CD14-positive monocyte (primary cell): ENCODE measurements at regions not wholly inside any gene's neighbourhood (a gene's known extent, or its start where the extent isn't known, plus 50 kb on each side); places are given as distances from the start of the nearest gene placed in this dataset.

Source experiments
- DNase-seq, 3 donors: peaks; one replicate each; pipeline ENCODE4 v3.0.0-alpha.2; 2011 to 2022
- H2AFZ ChIP-seq: 2 replicates; pipeline ENCODE4 v1.6.0; 2012; ENCODE audit warnings: mild to moderate bottlenecking, low read depth, low read length, inconsistent platforms; ENCODE audit not compliant: insufficient read depth, poor library complexity, severe bottlenecking
- H3K27ac ChIP-seq, 2 donors: 1 replicate in 1 of 2; 2 replicates in 1 of 2; pipeline ENCODE4 v1.5.1; 2012 to 2013; ENCODE audit warnings: low read length in 2 of 2, control low read depth in 1 of 2, inconsistent platforms in 1 of 2, low read depth in 1 of 2, mild to moderate bottlenecking in 1 of 2
- H3K27me3 ChIP-seq, 2 donors: one replicate each; pipeline versions ENCODE4 v1.6.0 to v1.6.1; 2011 to 2013; ENCODE audit warnings: low read length in 2 of 2; ENCODE audit not compliant: control insufficient read depth in 2 of 2, insufficient read depth in 2 of 2
- H3K36me3 ChIP-seq, 2 donors: replicated peaks in 1 of 2; 1 replicate in 1 of 2; 2 replicates in 1 of 2; pipeline versions ENCODE4 v1.5.1 to v1.6.1; 2012 to 2013; ENCODE audit warnings: low read length in 2 of 2, control low read depth in 1 of 2, inconsistent platforms in 1 of 2, mild to moderate bottlenecking in 1 of 2; ENCODE audit not compliant: insufficient read depth in 2 of 2, control insufficient read depth in 1 of 2
- H3K4me1 ChIP-seq, 2 donors: 1 replicate in 1 of 2; 2 replicates in 1 of 2; pipeline versions ENCODE4 v1.5.1 to v1.6.1; 2012 to 2013; ENCODE audit warnings: low read length in 2 of 2, control low read depth in 1 of 2, inconsistent platforms in 1 of 2, mild to moderate bottlenecking in 1 of 2, moderate library complexity in 1 of 2; ENCODE audit not compliant: insufficient read depth in 2 of 2, control insufficient read depth in 1 of 2
- H3K4me2 ChIP-seq: replicated peaks from 2 replicates; pipeline ENCODE3; 2012; ENCODE audit warnings: low read length, moderate library complexity, mild to moderate bottlenecking; ENCODE audit not compliant: poor library complexity, severe bottlenecking; ENCODE audit errors: extremely low read depth
- H3K4me3 ChIP-seq, 3 experiments: fragments of 200-600 bp in 1 of 3; sonication (generic) in 1 of 3; replicated peaks in 1 of 3; 1 replicate in 2 of 3; 2 replicates in 1 of 3; pipeline ENCODE4 v1.5.1; 2011 to 2013; ENCODE audit warnings: low read length in 3 of 3, mild to moderate bottlenecking in 3 of 3, control low read depth in 2 of 3, low read depth in 2 of 3, inconsistent platforms in 1 of 3, moderate library complexity in 1 of 3
- H3K79me2 ChIP-seq: 2 replicates; pipeline ENCODE4 v1.6.0; 2012; ENCODE audit warnings: mild to moderate bottlenecking, control low read depth, inconsistent platforms, low read length, moderate library complexity; ENCODE audit not compliant: insufficient read depth
- H3K9ac ChIP-seq: 2 replicates; pipeline ENCODE4 v1.6.0; 2017; ENCODE audit warnings: low read length, mild to moderate bottlenecking; ENCODE audit not compliant: insufficient read depth, poor library complexity, severe bottlenecking
- H3K9me3 ChIP-seq, 2 donors: replicated peaks in 1 of 2; 1 replicate in 1 of 2; 2 replicates in 1 of 2; pipeline versions ENCODE4 v1.5.1 to v1.6.1; 2012 to 2013; ENCODE audit warnings: low read length in 2 of 2, control low read depth in 1 of 2; ENCODE audit not compliant: control insufficient read depth in 1 of 2, insufficient read depth in 1 of 2
- H4K20me1 ChIP-seq: 2 replicates; pipeline ENCODE4 v1.6.0; 2012; ENCODE audit warnings: mild to moderate bottlenecking, low read length, control low read depth, moderate library complexity; ENCODE audit not compliant: insufficient read depth
- H3K27ac Mint-ChIP-seq, 7 donors: one replicate each; pipeline ENCODE4 v1.8.0; 2020; ENCODE audit warnings: mild to moderate bottlenecking in 7 of 7, mixed read lengths in 7 of 7, moderate library complexity in 6 of 7, inconsistent platforms in 2 of 7
- H3K27me3 Mint-ChIP-seq, 3 donors: one replicate each; pipeline ENCODE4 v1.8.0; 2021 to 2022; ENCODE audit warnings: low read depth in 3 of 3, mild to moderate bottlenecking in 3 of 3, mixed read lengths in 3 of 3, moderate library complexity in 3 of 3, inconsistent platforms in 1 of 3
- H3K36me3 Mint-ChIP-seq, 2 donors: one replicate each; pipeline ENCODE4 v1.8.0; 2020; ENCODE audit warnings: mixed read lengths in 2 of 2, inconsistent platforms in 1 of 2, mild to moderate bottlenecking in 1 of 2
- H3K4me1 Mint-ChIP-seq: one replicate; pipeline ENCODE4 v1.8.0; 2020; ENCODE audit warnings: mild to moderate bottlenecking, mixed read lengths
- H3K4me3 Mint-ChIP-seq, 2 donors: one replicate each; pipeline ENCODE4 v1.8.0; 2020; ENCODE audit warnings: mild to moderate bottlenecking in 2 of 2, mixed read lengths in 2 of 2, moderate library complexity in 1 of 2
- H3K9me3 Mint-ChIP-seq, 7 donors: one replicate each; pipeline ENCODE4 v1.8.0; 2020 to 2022; ENCODE audit warnings: mixed read lengths in 7 of 7, mild to moderate bottlenecking in 6 of 7, moderate library complexity in 6 of 7, inconsistent platforms in 2 of 7
- WGBS: methylation state at CpG from one replicate; pipeline ENCODE4 v1.1.5; 2013; ENCODE audit warnings: missing lambda C conversion rate; ENCODE audit not compliant: insufficient coverage; 5-methylcytosine and 5-hydroxymethylcytosine counted together
- intact Hi-C, 2 donors: fragments of 100-400 bp; cut with micrococcal nuclease; formaldehyde crosslinking; loops; one replicate each; pipeline versions ENCODE4 v1.15.0 to v1.15.1; 2023
- TF ChIP-seq, protein P1 (sequence below): fragments of 200-600 bp; IDR thresholded peaks from one replicate; pipeline ENCODE4 v1.8.0; 2022; ENCODE audit warnings: antibody characterized with exemption, mild to moderate bottlenecking

DNA sequence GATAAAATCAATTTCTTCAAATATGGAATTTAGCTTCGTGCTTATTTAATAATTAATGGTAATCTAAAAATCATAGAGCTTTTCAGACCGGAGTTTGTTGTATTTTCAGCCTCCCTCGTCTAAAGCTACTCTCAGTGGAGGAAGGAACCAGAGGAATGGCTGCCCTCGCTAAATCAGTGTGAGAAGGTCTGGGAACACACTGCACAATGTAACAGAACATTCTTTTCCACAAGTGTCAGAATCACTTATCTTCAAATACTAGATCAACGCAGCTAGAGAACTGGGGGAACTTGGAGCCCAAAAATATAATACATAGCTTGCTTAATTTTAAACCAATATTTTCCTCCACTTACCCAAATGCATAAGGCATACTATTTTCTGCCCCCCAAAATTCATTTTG is 148.5 kb downstream of the MTERF1 start:
- H3K4me1 ChIP-seq, result no peaks in the 10 kb centered on the region
- Mint-ChIP-seq H3K36me3 (no peaks in the 10 kb centered on the region), H3K4me3 (no peak overlapping the region), H3K27me3 (peaks cover 0 to 4% (median 0%) of the 10 kb centered on the region in 3 donors), H3K27ac (no peak overlapping the region), H3K9me3 (peaks cover 0 to 8% (median 2%) of the 10 kb centered on the region in 7 donors), H3K4me1 (no peaks in the 10 kb centered on the region)
- TF ChIP-seq, protein P1, sequence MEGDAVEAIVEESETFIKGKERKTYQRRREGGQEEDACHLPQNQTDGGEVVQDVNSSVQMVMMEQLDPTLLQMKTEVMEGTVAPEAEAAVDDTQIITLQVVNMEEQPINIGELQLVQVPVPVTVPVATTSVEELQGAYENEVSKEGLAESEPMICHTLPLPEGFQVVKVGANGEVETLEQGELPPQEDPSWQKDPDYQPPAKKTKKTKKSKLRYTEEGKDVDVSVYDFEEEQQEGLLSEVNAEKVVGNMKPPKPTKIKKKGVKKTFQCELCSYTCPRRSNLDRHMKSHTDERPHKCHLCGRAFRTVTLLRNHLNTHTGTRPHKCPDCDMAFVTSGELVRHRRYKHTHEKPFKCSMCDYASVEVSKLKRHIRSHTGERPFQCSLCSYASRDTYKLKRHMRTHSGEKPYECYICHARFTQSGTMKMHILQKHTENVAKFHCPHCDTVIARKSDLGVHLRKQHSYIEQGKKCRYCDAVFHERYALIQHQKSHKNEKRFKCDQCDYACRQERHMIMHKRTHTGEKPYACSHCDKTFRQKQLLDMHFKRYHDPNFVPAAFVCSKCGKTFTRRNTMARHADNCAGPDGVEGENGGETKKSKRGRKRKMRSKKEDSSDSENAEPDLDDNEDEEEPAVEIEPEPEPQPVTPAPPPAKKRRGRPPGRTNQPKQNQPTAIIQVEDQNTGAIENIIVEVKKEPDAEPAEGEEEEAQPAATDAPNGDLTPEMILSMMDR, result no peak
- intact Hi-C loops, result no loop called here
- H3K27me3 ChIP-seq, result no peaks in the 10 kb centered on the region
- H3K9me3 ChIP-seq, result no peaks in the 10 kb centered on the region
- no peak overlapping the region for H3K9ac ChIP-seq
- DNase-seq, result no peak
- no peaks in the 10 kb centered on the region for H4K20me1 ChIP-seq
- WGBS, result 100% methylated on average over 1 of the region's 5 CpGs
- H2AFZ ChIP-seq, result no peak overlapping the region
- no peak overlapping the region for H3K27ac ChIP-seq
- no peak overlapping the region for H3K4me3 ChIP-seq
- no peaks in the 10 kb centered on the region for H3K36me3 ChIP-seq
- H3K4me2 ChIP-seq, result no peak overlapping the region
- H3K79me2 ChIP-seq, result no peaks in the 10 kb centered on the region

DNA sequence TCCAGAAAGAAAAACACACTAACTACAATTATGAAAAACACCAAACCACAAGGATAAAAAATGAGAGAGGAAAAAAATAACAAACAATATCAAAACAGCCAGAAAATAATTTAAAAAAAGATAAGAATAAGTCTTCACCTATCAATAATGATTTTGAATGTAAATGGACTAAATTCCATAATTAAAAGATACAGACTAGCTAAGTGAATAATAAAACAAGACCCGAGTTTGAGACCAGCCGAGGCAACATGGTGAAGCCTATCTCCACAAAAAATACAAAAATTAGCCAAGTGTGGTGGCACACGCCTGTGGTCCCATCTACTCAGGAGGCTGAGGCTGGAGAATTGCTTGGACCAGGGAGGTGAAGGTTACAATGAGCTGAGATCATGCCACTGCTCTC is 131.1 kb downstream of the MTERF1 start:
- DNase-seq, result no peak
- peaks cover 9 to 22% of the 10 kb centered on the region in 2 donors for H3K9me3 ChIP-seq
- Mint-ChIP-seq H3K27ac (no peak overlapping the region), H3K36me3 (no peaks in the 10 kb centered on the region), H3K27me3 (peaks cover 0 to 4% (median 2%) of the 10 kb centered on the region in 3 donors), H3K9me3 (peaks cover 7 to 27% (median 19%) of the 10 kb centered on the region in 7 donors), H3K4me1 (no peaks in the 10 kb centered on the region), H3K4me3 (no peak overlapping the region)
- H3K36me3 ChIP-seq, result no peaks in the 10 kb centered on the region
- no CpG with 5 or more reads among the region's 3 CpGs for WGBS
- no peaks in the 10 kb centered on the region for H4K20me1 ChIP-seq
- H2AFZ ChIP-seq, result no peak overlapping the region
- no peak overlapping the region for H3K4me2 ChIP-seq
- TF ChIP-seq, protein P1, result no peak
- no peaks in the 10 kb centered on the region for H3K27me3 ChIP-seq
- no peaks in the 10 kb centered on the region for H3K79me2 ChIP-seq
- no peak overlapping the region for H3K27ac ChIP-seq
- no peak overlapping the region for H3K4me3 ChIP-seq
- no peak overlapping the region for H3K9ac ChIP-seq
- intact Hi-C loops, result no loop called here
- H3K4me1 ChIP-seq, result no peaks in the 10 kb centered on the region
